K562 (cell line): ENCODE measurements at regions not wholly inside any gene's neighbourhood (a gene's known extent, or its start where the extent isn't known, plus 50 kb on each side); places are given as distances from the start of the nearest gene placed in this dataset.

Experiments
- ATAC-seq: fragments of 200-7000 bp; cut with Tn5 transposase; 3 replicates; pipeline ENCODE4 v1.9.1; 2020; ENCODE audit warnings: moderate library complexity
- BruUV-seq: library from RNA; stranded (reverse); fragments of 400-500 nt; replicated peaks from 2 replicates; lab custom pipeline; 2021; lab: Mats Ljungman, UMichigan
- CTCF ChIA-PET: fragments of 300-600 bp; formaldehyde crosslinking; extraction: SDS; loops from one replicate; lab custom pipeline; 2021; ENCODE audit warnings: low intra/inter-chr PET ratio; lab: Yijun Ruan, JAX
- POLR2A ChIA-PET: fragments of 300-600, 350-650 bp; sonication (Branson Sonifier 250); formaldehyde crosslinking; extraction: SDS; loops from one replicate; lab custom pipeline; 2021; ENCODE audit warnings: antibody characterized with exemption, inconsistent platforms; lab: Yijun Ruan, JAX
- DNase-seq, 4 experiments: peaks; one replicate each; pipeline versions ENCODE4 v3.0.0 to v3.0.0-alpha.2; 2011 to 2018; ENCODE audit warnings: low spot score in 3 of 4, mixed read lengths in 3 of 4; ENCODE audit errors: extremely low read depth in 1 of 4
- FAIRE-seq: peaks from 2 replicates; lab custom pipeline; 2011; peaks lifted over from hg19 to GRCh38; lab: Jason Lieb, UNC
- H2AFZ ChIP-seq: 2 replicates; pipeline ENCODE4 v1.6.0; 2011; ENCODE audit warnings: low read depth, low read length, control low read depth, inconsistent platforms
- H3K27ac ChIP-seq: fragments of 200-600 bp; 3 replicates; pipeline ENCODE4 v1.8.0; 2011; ENCODE audit warnings: low read depth, mild to moderate bottlenecking, control low read depth, inconsistent platforms, low read length, moderate library complexity, mixed read lengths; ENCODE audit errors: extremely low read depth
- H3K27me3 ChIP-seq, 2 experiments: fragments of 300-600 bp in 1 of 2; 2 replicates in 1 of 2; 3 replicates in 1 of 2; pipeline versions ENCODE4 v1.6.0 to v1.8.0; 2011; ENCODE audit warnings: inconsistent platforms in 2 of 2, low read length in 2 of 2, mild to moderate bottlenecking in 1 of 2, mixed read lengths in 1 of 2, moderate library complexity in 1 of 2; ENCODE audit not compliant: control insufficient read depth in 2 of 2, insufficient read depth in 2 of 2
- H3K36me3 ChIP-seq: fragments of 300-600 bp; 3 replicates; pipeline ENCODE4 v1.8.0; 2011; ENCODE audit warnings: mild to moderate bottlenecking, low read length, inconsistent platforms; ENCODE audit not compliant: control insufficient read depth, insufficient read depth
- H3K4me1 ChIP-seq, 2 experiments: fragments of 200-600 bp in 1 of 2; replicated peaks in 1 of 2; 2 replicates in 1 of 2; 3 replicates in 1 of 2; pipeline versions ENCODE4 v1.5.1 to v1.8.0; 2011; ENCODE audit warnings: inconsistent platforms in 2 of 2, low read length in 2 of 2, mild to moderate bottlenecking in 1 of 2, mixed read lengths in 1 of 2, moderate library complexity in 1 of 2; ENCODE audit not compliant: control insufficient read depth in 2 of 2, insufficient read depth in 2 of 2
- H3K4me2 ChIP-seq: 2 replicates; pipeline ENCODE4 v1.6.1; 2011; ENCODE audit warnings: low read length, control low read depth, inconsistent platforms, mixed read lengths; ENCODE audit not compliant: insufficient read depth
- H3K4me3 ChIP-seq: fragments of 200-600 bp; sonication (generic), shearing (Covaris generic); 2 replicates; pipeline ENCODE4 v1.5.1; 2016; ENCODE audit warnings: control low read depth, inconsistent platforms
- H3K79me2 ChIP-seq: fragments of 200-600 bp; 3 replicates; pipeline ENCODE4 v1.8.0; 2011; ENCODE audit warnings: low read length, inconsistent platforms; ENCODE audit not compliant: control insufficient read depth, insufficient read depth
- H3K9ac ChIP-seq, 2 experiments: 2 replicates each; pipeline versions ENCODE4 v1.6.0 to v1.6.1; 2011; ENCODE audit warnings: low read depth in 2 of 2, low read length in 2 of 2, control low read depth in 1 of 2, inconsistent platforms in 1 of 2, mild to moderate bottlenecking in 1 of 2, mixed read lengths in 1 of 2; ENCODE audit not compliant: insufficient read depth in 1 of 2
- H3K9me1 ChIP-seq: one replicate; pipeline ENCODE4 v1.6.0; 2011; ENCODE audit warnings: inconsistent platforms, mild to moderate bottlenecking, low read length, moderate library complexity; ENCODE audit not compliant: control insufficient read depth, insufficient read depth
- H3K9me3 ChIP-seq: replicated peaks from 2 replicates; pipeline ENCODE4 v1.5.1; 2011; ENCODE audit warnings: low read depth, low read length, inconsistent platforms; ENCODE audit not compliant: control insufficient read depth, insufficient read depth
- H4K20me1 ChIP-seq: replicated peaks from 2 replicates; pipeline ENCODE4 v1.6.1; 2011; ENCODE audit warnings: low read length, inconsistent platforms, mixed read lengths; ENCODE audit not compliant: control insufficient read depth, insufficient read depth
- CBFA2T2 ChIP-seq: fragments of 450-650 bp; conservative IDR thresholded peaks from 2 replicates; pipeline ENCODE4 v1.6.1; 2017; ENCODE audit warnings: mild to moderate bottlenecking
- CREB3L1 ChIP-seq: fragments of 450-650 bp; IDR thresholded peaks from 2 replicates; pipeline ENCODE4 v1.6.1; 2014; ENCODE audit warnings: low read depth, mild to moderate bottlenecking, moderate library complexity, borderline replicate concordance
- NFATC3 ChIP-seq: fragments of 450-650 bp; IDR thresholded peaks from 2 replicates; pipeline ENCODE4 v1.6.1; 2017; ENCODE audit warnings: mild to moderate bottlenecking
- PTRF ChIP-seq: fragments of 450-650 bp; IDR thresholded peaks from 2 replicates; pipeline ENCODE4 v1.6.1; 2016; ENCODE audit warnings: mild to moderate bottlenecking, missing genetic modification characterization, missing compliant biosample characterization
- SRSF9 ChIP-seq: fragments of 200-400 bp; formaldehyde crosslinking; IDR thresholded peaks from 2 replicates; pipeline ENCODE4 v1.6.1; 2017; ENCODE audit warnings: low read depth, low read length, borderline replicate concordance
- TRIM24 ChIP-seq, 2 experiments: fragments of 450-650 bp; IDR thresholded peaks; 2 replicates each; pipeline ENCODE4 v1.6.1; 2016
- ZFP1 ChIP-seq: fragments of 450-650 bp; formaldehyde crosslinking; IDR thresholded peaks from 2 replicates; pipeline ENCODE4 v1.4.0; 2020; ENCODE audit warnings: mild to moderate bottlenecking, mixed read lengths
- ZNF140 ChIP-seq: fragments of 250-450 bp; sonication (Bioruptor Pico); IDR thresholded peaks from 2 replicates; pipeline ENCODE4 v1.8.0; 2021; ENCODE audit warnings: moderate library complexity, mild to moderate bottlenecking, inconsistent platforms
- ZNF277 ChIP-seq: fragments of 250-450 bp; sonication (Bioruptor Pico); IDR thresholded peaks from 2 replicates; pipeline ENCODE4 v1.8.0; 2022; ENCODE audit warnings: inconsistent platforms, mild to moderate bottlenecking, moderate library complexity, borderline replicate concordance
- ZNF282 ChIP-seq: sonication (generic); formaldehyde crosslinking; IDR thresholded peaks from 2 replicates; pipeline ENCODE4 v1.8.1; 2023; ENCODE audit warnings: missing genetic modification reagents
- in situ Hi-C: fragments of 300-500 bp; cut with MboI; formaldehyde crosslinking; loops from 4 replicates; pipeline ENCODE4 v1.15.0; 2018; ENCODE audit warnings: inconsistent platforms, mixed read lengths
- intact Hi-C: fragments of 100-400 bp; cut with micrococcal nuclease; formaldehyde crosslinking; loops from 2 replicates; pipeline ENCODE4 v1.14.2; 2022

GRCh38 chr4:35649778-35650177 is 594.5 kb downstream of the ARAP2 start:
- Histone ChIP-seq H3K36me3 (no peaks in the 10 kb centered on the region), H3K27ac (no peak overlapping the region), H3K9me3 (no peaks in the 10 kb centered on the region), H3K27me3 (no peaks in the 10 kb centered on the region), H2AFZ (no peak overlapping the region), H3K9me1 (no peaks in the 10 kb centered on the region), H3K4me3 (no peak overlapping the region), H4K20me1 (no peaks in the 10 kb centered on the region), H3K9ac (no peak overlapping the region), H3K4me2 (no peak overlapping the region), H3K4me1 (no peaks in the 10 kb centered on the region), H3K79me2 (no peaks in the 10 kb centered on the region)
- ChIA-PET POLR2A (no interaction called here), CTCF (no interaction called here)
- intact Hi-C loops (no loop called here), in situ Hi-C loops (no loop called here)
- FAIRE-seq (no peak), ATAC-seq (no peak), DNase-seq (no peak)
- TF ChIP-seq SRSF9 (no peak), ZNF282 (no peak), NFATC3 (no peak), ZFP1 (no peak), CBFA2T2 (no peak), TRIM24 (IDR thresholded peaks at IDR 0.05) (no peak), CREB3L1 (no peak), PTRF (no peak), ZNF140 (no peak), ZNF277 (CRISPR knock-in tag) (no peak)
- BruUV-seq = no TSS peak
